HG03103 (cell line): ENCODE measurements at regions not wholly inside any gene's neighbourhood (a gene's known extent, or its start where the extent isn't known, plus 50 kb on each side); places are given as distances from the start of the nearest gene placed in this dataset.
"Not testable (repeated sequence)": the region's sequence is repeated elsewhere in the genome, so short reads cannot be mapped to it uniquely, and the experiment has no call there.

Experiments used
- ATAC-seq: cut with Tn5 transposase; IDR thresholded peaks from one replicate; pipeline ENCODE4 v1.9.1; 2021; ENCODE audit warnings: low read depth; ENCODE audit not compliant: unreplicated experiment

GRCh38 chr15:79602180-79602579, 170.0 kb downstream of the MINAR1 start:
- no peak for ATAC-seq

GRCh38 chr15:79602731-79603130, 170.6 kb downstream of the MINAR1 start:
- no peak for ATAC-seq

- no peak for ATAC-seq
Measured at GRCh38 chr15:79606831-79607355, 174.8 kb downstream of the MINAR1 start.

- no peak for ATAC-seq
Measured at GRCh38 chr15:79608066-79608864, 176.1 kb downstream of the MINAR1 start.

- ATAC-seq: no peak
Measured at GRCh38 chr15:79609506-79609905, 177.4 kb downstream of the MINAR1 start.

- ATAC-seq: no peak
Measured at GRCh38 chr15:79610021-79610420, 177.9 kb downstream of the MINAR1 start.

GRCh38 chr15:79615754-79616153, 183.6 kb downstream of the MINAR1 start:
- ATAC-seq: no peak

- no peak for ATAC-seq
Measured at GRCh38 chr15:79617071-79617470, 184.9 kb downstream of the MINAR1 start.

GRCh38 chr15:79620112-79620857, 188.1 kb downstream of the MINAR1 start:
- ATAC-seq: no peak

- ATAC-seq: not testable (repeated sequence)
Measured at GRCh38 chr15:79621805-79622204, 189.7 kb downstream of the MINAR1 start.

GRCh38 chr15:79623488-79623887, 191.4 kb downstream of the MINAR1 start:
- ATAC-seq: no peak

- no peak for ATAC-seq
Measured at GRCh38 chr15:79629687-79630086, 197.6 kb downstream of the MINAR1 start.

- no peak for ATAC-seq
Measured at GRCh38 chr15:79632457-79632856, 200.3 kb downstream of the MINAR1 start.

- ATAC-seq: no peak
Measured at GRCh38 chr15:79635149-79635771, 203.1 kb downstream of the MINAR1 start.

GRCh38 chr15:79635897-79636561, 203.9 kb downstream of the MINAR1 start:
- no peak for ATAC-seq

GRCh38 chr15:79640206-79640605, 208.1 kb downstream of the MINAR1 start:
- ATAC-seq: no peak

GRCh38 chr15:79641841-79642240, 209.7 kb downstream of the MINAR1 start:
- ATAC-seq: no peak

- no peak for ATAC-seq
Measured at GRCh38 chr15:79643393-79643792, 211.3 kb downstream of the MINAR1 start.

- no peak for ATAC-seq
Measured at GRCh38 chr15:79644091-79644490, 212.0 kb downstream of the MINAR1 start.

- ATAC-seq: not testable (repeated sequence)
Measured at GRCh38 chr15:79652972-79653371, 220.8 kb downstream of the MINAR1 start.

GRCh38 chr15:79653533-79653932, 221.4 kb downstream of the MINAR1 start:
- no peak for ATAC-seq
